WTC11 (cell line): ENCODE measurements at regions not wholly inside any gene's neighbourhood (a gene's known extent, or its start where the extent isn't known, plus 50 kb on each side); places are given as distances from the start of the nearest gene placed in this dataset.

ENCODE experiments used
- CBFB ChIP-seq: sonication (generic); formaldehyde crosslinking; IDR thresholded peaks from 2 replicates; pipeline ENCODE4 v1.8.1; 2022; ENCODE audit warnings: mild to moderate bottlenecking, low read depth, missing genetic modification reagents
- ELF4 ChIP-seq: sonication (generic); formaldehyde crosslinking; IDR thresholded peaks from 2 replicates; pipeline ENCODE4 v1.8.1; 2022; ENCODE audit warnings: low read depth, mild to moderate bottlenecking, moderate library complexity, missing genetic modification reagents
- FOXP1 ChIP-seq: sonication (generic); formaldehyde crosslinking; IDR thresholded peaks from 2 replicates; pipeline ENCODE4 v1.8.0; 2022; ENCODE audit warnings: missing genetic modification reagents, mild to moderate bottlenecking, moderate library complexity, borderline replicate concordance
- NFE2L1 ChIP-seq: sonication (generic); formaldehyde crosslinking; IDR thresholded peaks from 2 replicates; pipeline ENCODE4 v1.8.1; 2023; ENCODE audit warnings: missing genetic modification reagents
- NR1H2 ChIP-seq: sonication (generic); formaldehyde crosslinking; IDR thresholded peaks from 2 replicates; pipeline ENCODE4 v1.9.0; 2021; ENCODE audit warnings: mild to moderate bottlenecking, moderate library complexity, missing genetic modification reagents
- ZNF263 ChIP-seq: sonication (generic); formaldehyde crosslinking; IDR thresholded peaks from 2 replicates; pipeline ENCODE4 v1.8.1; 2022; ENCODE audit warnings: low read depth, mild to moderate bottlenecking, moderate library complexity, missing genetic modification reagents
- TF ChIP-seq, protein P1 (sequence below): sonication (generic); formaldehyde crosslinking; IDR thresholded peaks from 2 replicates; pipeline ENCODE4 v1.8.1; 2022; ENCODE audit warnings: low read depth, missing genetic modification reagents, borderline replicate concordance
- TF ChIP-seq, protein P2 (sequence below): fragments of 200-600 bp; IDR thresholded peaks from 2 replicates; pipeline ENCODE4 v1.8.0; 2022; ENCODE audit warnings: antibody characterized with exemption
- TF ChIP-seq, protein P3 (sequence below): sonication (generic); formaldehyde crosslinking; conservative IDR thresholded peaks from 2 replicates; pipeline ENCODE4 v1.8.1; 2022; ENCODE audit warnings: mild to moderate bottlenecking, missing genetic modification reagents
- TF ChIP-seq, protein P4 (sequence below): sonication (generic); formaldehyde crosslinking; IDR thresholded peaks from 2 replicates; pipeline ENCODE4 v1.8.1; 2022; ENCODE audit warnings: low read depth, mild to moderate bottlenecking, moderate library complexity, missing genetic modification reagents, borderline replicate concordance
- TF ChIP-seq, protein P5 (sequence below): sonication (generic); formaldehyde crosslinking; IDR thresholded peaks from 2 replicates; pipeline ENCODE4 v1.8.0; 2022; ENCODE audit warnings: mild to moderate bottlenecking, missing genetic modification reagents

DNA sequence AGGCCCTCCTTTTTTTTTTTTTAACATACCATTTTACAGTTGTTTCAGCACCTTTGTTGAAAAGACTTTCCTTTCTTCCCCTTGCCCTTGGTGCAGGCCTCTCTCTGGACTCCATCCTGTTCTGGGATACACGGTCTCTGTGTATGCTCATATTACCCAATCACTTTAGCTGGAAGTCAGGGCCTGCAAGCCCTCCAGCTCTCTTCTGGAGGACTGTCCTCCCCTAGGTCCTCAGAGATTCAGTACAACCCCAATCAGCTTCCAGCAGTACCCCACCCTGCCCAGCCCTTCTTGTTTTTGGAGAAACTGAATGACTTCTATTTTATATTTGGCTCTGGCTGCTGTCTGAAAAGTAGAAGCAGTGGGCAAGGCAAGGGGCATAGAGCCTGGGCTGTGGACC is 270.8 kb downstream of the KLF13 start:
- TF ChIP-seq, protein P1, sequence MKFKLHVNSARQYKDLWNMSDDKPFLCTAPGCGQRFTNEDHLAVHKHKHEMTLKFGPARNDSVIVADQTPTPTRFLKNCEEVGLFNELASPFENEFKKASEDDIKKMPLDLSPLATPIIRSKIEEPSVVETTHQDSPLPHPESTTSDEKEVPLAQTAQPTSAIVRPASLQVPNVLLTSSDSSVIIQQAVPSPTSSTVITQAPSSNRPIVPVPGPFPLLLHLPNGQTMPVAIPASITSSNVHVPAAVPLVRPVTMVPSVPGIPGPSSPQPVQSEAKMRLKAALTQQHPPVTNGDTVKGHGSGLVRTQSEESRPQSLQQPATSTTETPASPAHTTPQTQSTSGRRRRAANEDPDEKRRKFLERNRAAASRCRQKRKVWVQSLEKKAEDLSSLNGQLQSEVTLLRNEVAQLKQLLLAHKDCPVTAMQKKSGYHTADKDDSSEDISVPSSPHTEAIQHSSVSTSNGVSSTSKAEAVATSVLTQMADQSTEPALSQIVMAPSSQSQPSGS, result no peak
- no peak for TF ChIP-seq ZNF263
- TF ChIP-seq, protein P2, sequence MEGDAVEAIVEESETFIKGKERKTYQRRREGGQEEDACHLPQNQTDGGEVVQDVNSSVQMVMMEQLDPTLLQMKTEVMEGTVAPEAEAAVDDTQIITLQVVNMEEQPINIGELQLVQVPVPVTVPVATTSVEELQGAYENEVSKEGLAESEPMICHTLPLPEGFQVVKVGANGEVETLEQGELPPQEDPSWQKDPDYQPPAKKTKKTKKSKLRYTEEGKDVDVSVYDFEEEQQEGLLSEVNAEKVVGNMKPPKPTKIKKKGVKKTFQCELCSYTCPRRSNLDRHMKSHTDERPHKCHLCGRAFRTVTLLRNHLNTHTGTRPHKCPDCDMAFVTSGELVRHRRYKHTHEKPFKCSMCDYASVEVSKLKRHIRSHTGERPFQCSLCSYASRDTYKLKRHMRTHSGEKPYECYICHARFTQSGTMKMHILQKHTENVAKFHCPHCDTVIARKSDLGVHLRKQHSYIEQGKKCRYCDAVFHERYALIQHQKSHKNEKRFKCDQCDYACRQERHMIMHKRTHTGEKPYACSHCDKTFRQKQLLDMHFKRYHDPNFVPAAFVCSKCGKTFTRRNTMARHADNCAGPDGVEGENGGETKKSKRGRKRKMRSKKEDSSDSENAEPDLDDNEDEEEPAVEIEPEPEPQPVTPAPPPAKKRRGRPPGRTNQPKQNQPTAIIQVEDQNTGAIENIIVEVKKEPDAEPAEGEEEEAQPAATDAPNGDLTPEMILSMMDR, result no peak
- no peak for TF ChIP-seq NR1H2
- TF ChIP-seq NFE2L1 (CRISPR knock-in tag), result no peak
- TF ChIP-seq ELF4 (CRISPR knock-in tag), result no peak
- TF ChIP-seq, protein P3, sequence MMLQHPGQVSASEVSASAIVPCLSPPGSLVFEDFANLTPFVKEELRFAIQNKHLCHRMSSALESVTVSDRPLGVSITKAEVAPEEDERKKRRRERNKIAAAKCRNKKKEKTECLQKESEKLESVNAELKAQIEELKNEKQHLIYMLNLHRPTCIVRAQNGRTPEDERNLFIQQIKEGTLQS (CRISPR knock-in tag), result no peak
- TF ChIP-seq CBFB (CRISPR knock-in tag), result no peak
- TF ChIP-seq, protein P4, sequence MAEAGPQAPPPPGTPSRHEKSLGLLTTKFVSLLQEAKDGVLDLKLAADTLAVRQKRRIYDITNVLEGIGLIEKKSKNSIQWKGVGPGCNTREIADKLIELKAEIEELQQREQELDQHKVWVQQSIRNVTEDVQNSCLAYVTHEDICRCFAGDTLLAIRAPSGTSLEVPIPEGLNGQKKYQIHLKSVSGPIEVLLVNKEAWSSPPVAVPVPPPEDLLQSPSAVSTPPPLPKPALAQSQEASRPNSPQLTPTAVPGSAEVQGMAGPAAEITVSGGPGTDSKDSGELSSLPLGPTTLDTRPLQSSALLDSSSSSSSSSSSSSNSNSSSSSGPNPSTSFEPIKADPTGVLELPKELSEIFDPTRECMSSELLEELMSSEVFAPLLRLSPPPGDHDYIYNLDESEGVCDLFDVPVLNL (CRISPR knock-in tag), result no peak
- no peak for TF ChIP-seq FOXP1 (CRISPR knock-in tag)
- TF ChIP-seq, protein P5, sequence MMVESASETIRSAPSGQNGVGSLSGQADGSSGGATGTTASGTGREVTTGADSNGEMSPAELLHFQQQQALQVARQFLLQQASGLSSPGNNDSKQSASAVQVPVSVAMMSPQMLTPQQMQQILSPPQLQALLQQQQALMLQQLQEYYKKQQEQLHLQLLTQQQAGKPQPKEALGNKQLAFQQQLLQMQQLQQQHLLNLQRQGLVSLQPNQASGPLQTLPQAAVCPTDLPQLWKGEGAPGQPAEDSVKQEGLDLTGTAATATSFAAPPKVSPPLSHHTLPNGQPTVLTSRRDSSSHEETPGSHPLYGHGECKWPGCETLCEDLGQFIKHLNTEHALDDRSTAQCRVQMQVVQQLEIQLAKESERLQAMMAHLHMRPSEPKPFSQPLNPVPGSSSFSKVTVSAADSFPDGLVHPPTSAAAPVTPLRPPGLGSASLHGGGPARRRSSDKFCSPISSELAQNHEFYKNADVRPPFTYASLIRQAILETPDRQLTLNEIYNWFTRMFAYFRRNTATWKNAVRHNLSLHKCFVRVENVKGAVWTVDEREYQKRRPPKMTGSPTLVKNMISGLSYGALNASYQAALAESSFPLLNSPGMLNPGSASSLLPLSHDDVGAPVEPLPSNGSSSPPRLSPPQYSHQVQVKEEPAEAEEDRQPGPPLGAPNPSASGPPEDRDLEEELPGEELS (CRISPR knock-in tag), result no peak
